Spleen (tissue), 7 donors: ENCODE measurements at regions not wholly inside any gene's neighbourhood (a gene's known extent, or its start where the extent isn't known, plus 50 kb on each side); places are given as distances from the start of the nearest gene placed in this dataset.

Experiments used
- POLR2A ChIP-seq, 3 donors: fragments of 450-650 bp; IDR thresholded peaks; one replicate each; pipeline ENCODE4 v1.5.1; 2017; ENCODE audit warnings: antibody characterized with exemption in 3 of 3, mild to moderate bottlenecking in 1 of 3
- POLR2AphosphoS5 ChIP-seq, 3 donors: sonication (generic); formaldehyde crosslinking; IDR thresholded peaks; one replicate each; pipeline ENCODE4 v1.5.1; 2017; ENCODE audit warnings: antibody characterized with exemption in 3 of 3
- TF ChIP-seq, protein P1 (sequence below), 11 experiments: fragments of 200-600 bp in 7 of 11; fragments of 450-650 bp in 4 of 11; sonication (generic) in 4 of 11; IDR thresholded peaks in 8 of 11; conservative IDR thresholded peaks in 3 of 11; 1 replicate in 7 of 11; 2 replicates in 4 of 11; pipeline versions ENCODE4 v1.4.0 to v1.8.0; 2016 to 2021; ENCODE audit warnings: antibody characterized with exemption in 11 of 11, inconsistent platforms in 4 of 11, mild to moderate bottlenecking in 1 of 11
- donor health status: DM: no; HTN: no; CAD: no; lungs with moderate emphysema.
- donor health status: DM: no; HTN: no; CAD: no.
- donor health status: DM: no; HTN: no; CAD: no.

DNA sequence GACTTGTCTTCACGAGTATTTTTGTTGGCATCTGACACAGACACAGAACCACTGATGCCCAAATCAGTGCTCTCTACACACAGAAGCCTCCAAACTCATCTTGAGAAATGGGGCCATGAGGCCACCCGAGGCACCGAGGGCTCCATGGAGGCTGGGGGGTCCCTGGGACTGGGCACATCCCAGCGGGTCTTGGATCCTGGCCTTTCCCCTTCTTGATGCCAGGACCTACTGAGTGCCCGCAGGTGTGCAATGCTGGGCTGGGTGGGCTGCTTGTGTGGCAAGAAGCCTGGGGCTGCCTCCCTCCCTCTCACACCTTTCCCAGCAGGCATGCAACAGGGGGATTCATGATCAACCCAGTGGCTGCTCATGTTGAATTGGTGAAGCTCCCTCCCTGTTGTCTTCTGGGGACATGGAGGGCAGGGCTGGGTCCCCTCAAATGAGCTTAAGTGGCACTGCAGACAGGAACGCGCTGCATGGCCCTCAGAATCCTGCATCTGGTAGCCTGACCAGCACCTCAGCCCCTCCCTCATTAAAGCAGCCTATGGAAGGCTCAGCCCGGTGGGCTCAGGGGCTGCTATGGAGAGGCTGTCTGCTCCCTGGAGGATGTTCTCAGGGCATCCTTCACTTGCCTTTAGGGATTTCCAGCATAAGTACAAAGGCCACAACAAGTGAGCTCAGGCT lies 63.7 kb upstream of the SIMC1 start:
- TF ChIP-seq POLR2A (IDR thresholded peaks at IDR 0.05): no peak
- TF ChIP-seq, protein P1, sequence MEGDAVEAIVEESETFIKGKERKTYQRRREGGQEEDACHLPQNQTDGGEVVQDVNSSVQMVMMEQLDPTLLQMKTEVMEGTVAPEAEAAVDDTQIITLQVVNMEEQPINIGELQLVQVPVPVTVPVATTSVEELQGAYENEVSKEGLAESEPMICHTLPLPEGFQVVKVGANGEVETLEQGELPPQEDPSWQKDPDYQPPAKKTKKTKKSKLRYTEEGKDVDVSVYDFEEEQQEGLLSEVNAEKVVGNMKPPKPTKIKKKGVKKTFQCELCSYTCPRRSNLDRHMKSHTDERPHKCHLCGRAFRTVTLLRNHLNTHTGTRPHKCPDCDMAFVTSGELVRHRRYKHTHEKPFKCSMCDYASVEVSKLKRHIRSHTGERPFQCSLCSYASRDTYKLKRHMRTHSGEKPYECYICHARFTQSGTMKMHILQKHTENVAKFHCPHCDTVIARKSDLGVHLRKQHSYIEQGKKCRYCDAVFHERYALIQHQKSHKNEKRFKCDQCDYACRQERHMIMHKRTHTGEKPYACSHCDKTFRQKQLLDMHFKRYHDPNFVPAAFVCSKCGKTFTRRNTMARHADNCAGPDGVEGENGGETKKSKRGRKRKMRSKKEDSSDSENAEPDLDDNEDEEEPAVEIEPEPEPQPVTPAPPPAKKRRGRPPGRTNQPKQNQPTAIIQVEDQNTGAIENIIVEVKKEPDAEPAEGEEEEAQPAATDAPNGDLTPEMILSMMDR (IDR thresholded peaks at IDR 0.05 in 8 of 11, conservative IDR thresholded peaks at IDR 0.05 in 3 of 11): no peak
- no peak for TF ChIP-seq POLR2AphosphoS5 (IDR thresholded peaks at IDR 0.05)
